GM12865 (cell line): ENCODE measurements at regions not wholly inside any gene's neighbourhood (a gene's known extent, or its start where the extent isn't known, plus 50 kb on each side); places are given as distances from the start of the nearest gene placed in this dataset.

ENCODE experiments used
- DNase-seq: peaks from one replicate; pipeline ENCODE4 v3.0.0; 2010; ENCODE audit warnings: low read depth
- H3K4me3 ChIP-seq: 2 replicates; pipeline ENCODE4 v1.5.1; 2011; ENCODE audit warnings: mild to moderate bottlenecking, low read depth, low read length, control low read depth
- CTCF ChIP-seq: IDR thresholded peaks from 2 replicates; pipeline ENCODE4 v1.5.1; 2011; ENCODE audit warnings: low read length, control low read depth, low read depth, inconsistent platforms; ENCODE audit not compliant: insufficient read depth; ENCODE audit errors: missing control alignments

DNA sequence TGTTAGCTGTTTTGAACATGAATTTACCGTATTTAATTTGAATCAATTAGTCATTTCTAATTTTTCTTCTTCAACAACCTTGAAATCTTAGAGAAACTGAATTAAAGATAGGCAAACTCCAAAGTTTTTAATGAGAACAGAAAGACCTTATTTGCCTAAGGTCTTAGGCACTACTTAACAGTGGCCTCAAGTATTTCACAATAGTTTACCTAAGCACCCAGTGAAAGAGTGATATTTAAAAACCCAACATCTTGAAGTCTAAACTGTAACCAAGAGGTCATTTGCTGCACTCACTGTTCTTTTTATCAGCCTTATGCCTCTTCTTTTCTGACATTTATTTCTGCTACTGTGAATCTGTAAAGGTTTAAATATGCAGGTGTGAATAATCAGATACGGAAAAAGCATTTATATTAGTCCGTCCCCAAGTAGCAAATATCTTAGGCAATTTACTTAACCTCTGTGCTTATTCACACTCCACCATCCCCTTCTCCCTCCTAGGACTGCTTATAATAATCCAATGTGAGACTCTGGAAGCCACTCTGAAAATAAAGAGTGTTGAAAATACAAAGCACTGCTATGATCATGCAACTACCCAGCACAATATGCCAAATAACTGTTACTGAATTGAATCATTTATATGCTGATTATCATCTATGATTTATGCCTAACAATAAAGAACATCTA lies 105.7 kb downstream of the ELAPOR2 start:
- TF ChIP-seq CTCF: no peak
- no peak overlapping the region for H3K4me3 ChIP-seq
- no peak for DNase-seq

- no peak for TF ChIP-seq CTCF
- H3K4me3 ChIP-seq: no peak overlapping the region
- DNase-seq: no peak
Measured at GRCh38 chr7:86953219-86953618, 106.2 kb downstream of the ELAPOR2 start.

DNA sequence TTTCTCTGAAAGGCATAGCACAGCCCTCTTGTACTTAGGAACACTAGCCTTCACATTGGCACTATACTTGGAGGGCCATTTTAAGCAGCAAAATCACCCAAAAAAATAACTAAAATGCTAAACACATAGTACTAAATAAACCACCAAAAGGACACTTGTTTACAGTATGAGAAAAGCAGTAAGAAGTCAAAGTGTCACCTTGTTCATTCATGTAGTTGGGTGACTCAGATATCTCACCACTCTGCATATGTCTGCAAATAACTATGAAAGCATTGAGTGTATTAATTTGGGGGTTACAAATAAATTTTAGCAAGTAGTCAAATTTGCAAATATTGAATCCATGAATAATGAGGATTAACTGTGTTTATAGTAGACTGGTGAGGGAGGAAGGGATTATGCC lies 107.6 kb downstream of the ELAPOR2 start:
- no peak for TF ChIP-seq CTCF
- H3K4me3 ChIP-seq: no peak overlapping the region
- DNase-seq: no peak

DNA sequence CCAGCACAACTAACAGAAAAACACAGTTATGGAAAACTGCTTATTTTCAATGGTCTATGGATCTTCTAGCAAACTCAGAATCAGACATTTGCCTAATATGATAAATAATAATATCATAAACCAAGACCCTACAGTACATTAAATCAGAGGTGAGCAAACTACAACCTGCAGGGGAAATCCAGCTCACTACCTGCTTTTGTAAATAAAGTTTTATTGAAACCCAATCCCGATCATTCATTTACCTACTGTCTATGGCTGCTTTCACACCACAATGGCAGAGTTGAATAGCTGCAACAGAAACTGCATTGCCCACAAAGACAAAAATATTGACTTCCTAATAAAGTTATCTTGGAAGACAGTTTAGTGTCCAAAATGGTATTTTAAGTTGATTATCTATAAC lies 108.5 kb downstream of the ELAPOR2 start:
- H3K4me3 ChIP-seq: no peak overlapping the region
- DNase-seq: no peak
- no peak for TF ChIP-seq CTCF

DNA sequence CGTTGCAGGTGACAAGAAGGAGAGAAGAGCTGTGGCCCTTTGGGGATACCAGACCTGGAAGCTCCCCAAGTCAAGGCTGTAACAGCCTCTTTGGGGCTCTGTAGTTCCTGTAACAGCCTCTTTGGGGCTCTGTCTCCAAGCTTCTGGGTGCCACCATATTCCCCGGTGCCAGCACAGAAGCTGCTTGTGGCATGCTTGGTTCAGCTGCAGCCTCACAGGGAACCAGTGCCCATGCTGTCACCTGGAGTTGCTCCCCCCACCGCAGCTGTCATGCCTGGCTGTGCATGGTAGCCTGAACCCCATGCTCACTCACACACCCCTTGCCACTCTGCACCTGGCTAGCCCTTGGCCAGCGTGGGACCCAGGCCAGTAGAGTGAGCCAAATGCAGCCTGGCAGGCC lies 109.1 kb downstream of the ELAPOR2 start:
- no peak overlapping the region for H3K4me3 ChIP-seq
- TF ChIP-seq CTCF: no peak
- DNase-seq: peak; percentile 47

DNA sequence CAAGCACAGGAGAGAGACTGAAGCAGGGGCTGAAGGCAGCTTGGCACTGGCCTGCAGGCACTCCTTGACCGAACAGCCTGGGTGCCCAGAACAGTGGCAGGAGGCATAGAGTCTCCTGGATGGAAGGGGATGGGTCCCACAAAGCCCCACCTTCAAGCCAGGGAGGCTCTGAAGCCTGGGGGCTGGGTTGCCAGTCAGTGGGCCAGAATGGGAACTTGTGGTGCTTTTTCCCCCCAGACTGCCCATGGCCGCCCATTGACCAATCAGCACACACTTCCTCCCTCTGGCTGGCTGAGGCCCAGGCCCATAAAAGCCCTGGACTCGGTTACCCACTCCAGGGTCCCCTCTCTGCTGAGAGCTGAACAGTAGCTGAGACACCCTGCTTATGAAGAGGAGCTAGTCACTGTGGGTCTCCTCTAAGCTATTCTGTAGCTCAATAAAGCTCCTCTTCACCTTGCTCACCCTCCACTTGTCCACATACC lies 109.6 kb downstream of the ELAPOR2 start:
- H3K4me3 ChIP-seq: no peak overlapping the region
- DNase-seq: no peak
- TF ChIP-seq CTCF: no peak

DNA sequence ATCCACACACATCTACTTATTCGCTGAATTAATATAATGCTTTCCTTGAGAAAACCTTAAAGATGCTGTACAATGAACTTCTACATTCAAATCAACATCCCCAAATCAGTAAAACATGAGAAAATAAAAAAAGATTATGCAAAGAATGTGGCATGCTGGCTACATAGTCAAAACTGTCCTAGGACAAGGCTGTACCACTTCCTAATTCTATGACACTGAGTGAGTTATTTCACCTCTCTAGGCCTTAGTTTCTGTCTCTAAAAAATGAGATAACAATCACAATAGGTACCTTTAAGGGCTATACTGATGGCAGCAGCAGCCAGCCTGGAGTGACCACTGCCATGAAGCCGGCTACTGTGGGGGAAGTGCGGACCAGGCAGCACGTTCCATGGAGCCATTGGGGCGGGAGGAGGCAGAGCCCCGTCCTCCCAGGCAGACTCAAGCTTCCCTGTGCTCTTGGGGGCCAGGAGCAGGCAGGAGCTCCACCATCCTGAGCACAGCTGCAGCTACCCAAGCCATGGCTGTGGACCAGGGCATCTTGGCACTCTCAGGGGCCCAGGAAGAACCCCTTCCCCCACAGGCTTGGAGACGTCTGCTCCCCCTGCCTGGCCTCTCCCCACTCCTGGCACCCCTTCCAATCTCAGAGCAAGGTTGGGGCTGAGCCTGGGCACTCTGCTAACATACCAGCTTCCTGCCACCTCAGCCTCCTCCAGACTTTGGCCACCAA lies 110.2 kb downstream of the ELAPOR2 start:
- DNase-seq: peak; percentile 74
- TF ChIP-seq CTCF: no peak
- H3K4me3 ChIP-seq: peak overlapping the region; percentile 8; the same call in 1 of the 2 replicates
